Spleen (tissue), 7 donors: ENCODE measurements at regions not wholly inside any gene's neighbourhood (a gene's known extent, or its start where the extent isn't known, plus 50 kb on each side); places are given as distances from the start of the nearest gene placed in this dataset.

Source experiments
- CTCF ChIP-seq, 11 experiments: fragments of 200-600 bp in 7 of 11; fragments of 450-650 bp in 4 of 11; sonication (generic) in 4 of 11; IDR thresholded peaks in 8 of 11; conservative IDR thresholded peaks in 3 of 11; 1 replicate in 7 of 11; 2 replicates in 4 of 11; pipeline versions ENCODE4 v1.4.0 to v1.8.0; 2016 to 2021; ENCODE audit warnings: antibody characterized with exemption in 11 of 11, inconsistent platforms in 4 of 11, mild to moderate bottlenecking in 1 of 11
- POLR2A ChIP-seq, 3 donors: fragments of 450-650 bp; IDR thresholded peaks; one replicate each; pipeline ENCODE4 v1.5.1; 2017; ENCODE audit warnings: antibody characterized with exemption in 3 of 3, mild to moderate bottlenecking in 1 of 3
- donor health status: DM: no; HTN: no; CAD: no; lungs with moderate emphysema.
- donor health status: DM: no; HTN: no; CAD: no.
- donor health status: DM: no; HTN: no; CAD: no.

- no peak for TF ChIP-seq CTCF (IDR thresholded peaks at IDR 0.05 in 8 of 11, conservative IDR thresholded peaks at IDR 0.05 in 3 of 11)
- TF ChIP-seq POLR2A (IDR thresholded peaks at IDR 0.05): no peak
Measured at GRCh38 chr2:217593732-217594131, 409.1 kb downstream of the TNS1 start.
